22Rv1 (cell line): ENCODE measurements at regions not wholly inside any gene's neighbourhood (a gene's known extent, or its start where the extent isn't known, plus 50 kb on each side); places are given as distances from the start of the nearest gene placed in this dataset.

ENCODE experiments used
- CTCF ChIP-seq: fragments of 450-650 bp; IDR thresholded peaks from 2 replicates; pipeline ENCODE4 v1.5.1; 2017; ENCODE audit warnings: mild to moderate bottlenecking
- ZFX ChIP-seq: fragments of 450-650 bp; IDR thresholded peaks from 2 replicates; pipeline ENCODE4 v1.6.1; 2017; ENCODE audit warnings: antibody characterized with exemption, borderline replicate concordance

- TF ChIP-seq CTCF (no peak), ZFX (no peak)
These were observed 724.6 kb downstream of the SLITRK5 start for GRCh38 chr13:88395804-88396203.
